Left kidney (tissue), 1 donor: ENCODE measurements at regions not wholly inside any gene's neighbourhood (a gene's known extent, or its start where the extent isn't known, plus 50 kb on each side); places are given as distances from the start of the nearest gene placed in this dataset.
A peak's percentile ranks its signal among the peaks of the same experiment; 100 is the strongest.

Experiments
- DNase-seq: peaks from one replicate; pipeline ENCODE4 v3.0.0-alpha.2; 2013

GRCh38 chr6:134491477-134491876 lies 173.6 kb upstream of the SGK1 start:
- no peak for DNase-seq

GRCh38 chr6:134482593-134483270 lies 164.8 kb upstream of the SGK1 start:
- peak; percentile 15 for DNase-seq

GRCh38 chr6:134481966-134482365 lies 164.1 kb upstream of the SGK1 start:
- no peak for DNase-seq

- no peak for DNase-seq
These were observed 162.7 kb upstream of the SGK1 start for GRCh38 chr6:134480593-134480992.

GRCh38 chr6:134478764-134479399 lies 161.0 kb upstream of the SGK1 start:
- DNase-seq = no peak

GRCh38 chr6:134477991-134478635 lies 160.2 kb upstream of the SGK1 start:
- no peak for DNase-seq

GRCh38 chr6:134474955-134475354 lies 157.0 kb upstream of the SGK1 start:
- DNase-seq = no peak

- no peak for DNase-seq
These were observed 154.7 kb upstream of the SGK1 start for GRCh38 chr6:134472661-134473060.

- no peak for DNase-seq
These were observed 154.1 kb upstream of the SGK1 start for GRCh38 chr6:134472046-134472445.

- no peak for DNase-seq
These were observed 152.6 kb upstream of the SGK1 start for GRCh38 chr6:134470457-134470975.

- no peak for DNase-seq
These were observed 152.0 kb upstream of the SGK1 start for GRCh38 chr6:134469702-134470456.

- no peak for DNase-seq
These were observed 150.7 kb upstream of the SGK1 start for GRCh38 chr6:134468633-134469032.

- DNase-seq = no peak
These were observed 149.7 kb upstream of the SGK1 start for GRCh38 chr6:134467620-134468019.

GRCh38 chr6:134466771-134467525 lies 149.0 kb upstream of the SGK1 start:
- DNase-seq = no peak

- DNase-seq = no peak
These were observed 146.9 kb upstream of the SGK1 start for GRCh38 chr6:134464690-134465411.

- DNase-seq = no peak
These were observed 141.1 kb upstream of the SGK1 start for GRCh38 chr6:134458857-134459657.

- no peak for DNase-seq
These were observed 140.0 kb upstream of the SGK1 start for GRCh38 chr6:134457941-134458340.

GRCh38 chr6:134456226-134456625 lies 138.3 kb upstream of the SGK1 start:
- DNase-seq = no peak

GRCh38 chr6:134455319-134455718 lies 137.4 kb upstream of the SGK1 start:
- no peak for DNase-seq

GRCh38 chr6:134454794-134455193 lies 136.9 kb upstream of the SGK1 start:
- no peak for DNase-seq
